SK-N-SH (cell line): ENCODE measurements at regions not wholly inside any gene's neighbourhood (a gene's known extent, or its start where the extent isn't known, plus 50 kb on each side); places are given as distances from the start of the nearest gene placed in this dataset.
A peak's percentile ranks its signal among the peaks of the same experiment; 100 is the strongest.

ENCODE experiments used
- CTCF ChIA-PET: fragments of 300-600, 350-600 bp; formaldehyde crosslinking; extraction: SDS; loops from one replicate; lab custom pipeline; 2021; lab: Yijun Ruan, JAX
- POLR2A ChIA-PET: fragments of 350-600 bp; sonication (Branson Sonifier 250); formaldehyde crosslinking; extraction: SDS; loops from one replicate; lab custom pipeline; 2020; ENCODE audit warnings: antibody characterized with exemption, inconsistent platforms; lab: Yijun Ruan, JAX
- DNase-seq: peaks from one replicate; pipeline ENCODE4 v3.0.0; 2012
- H2AFZ ChIP-seq: fragments of 200-600 bp; sonication (generic); 2 replicates; pipeline ENCODE4 v1.8.1; 2016; ENCODE audit warnings: antibody characterized with exemption, mild to moderate bottlenecking, low read depth
- H3F3A ChIP-seq: fragments of 200-600 bp; sonication (generic); replicated peaks from 2 replicates; pipeline ENCODE3; 2016; ENCODE audit warnings: antibody characterized with exemption, mild to moderate bottlenecking; ENCODE audit not compliant: insufficient read depth
- H3K27ac ChIP-seq, 2 experiments: fragments of 200-500 bp in 1 of 2; fragments of 200-600 bp in 1 of 2; sonication (Bioruptor generic) in 1 of 2; sonication (generic), shearing (Covaris generic) in 1 of 2; 2 replicates each; pipeline versions ENCODE4 v1.5.1 to v1.6.1; 2014 to 2016; ENCODE audit warnings: low read depth in 2 of 2, inconsistent platforms in 1 of 2, low read length in 1 of 2, mild to moderate bottlenecking in 1 of 2, mixed read lengths in 1 of 2
- H3K27me3 ChIP-seq: fragments of 200-600 bp; sonication (generic), shearing (Covaris generic); 2 replicates; pipeline ENCODE4 v1.6.1; 2016; ENCODE audit warnings: mixed run types; ENCODE audit not compliant: insufficient read depth
- H3K36me3 ChIP-seq, 2 experiments: fragments of 200-500 bp in 1 of 2; fragments of 200-600 bp in 1 of 2; sonication (Bioruptor generic) in 1 of 2; sonication (generic) in 1 of 2; replicated peaks in 1 of 2; 2 replicates each; pipeline versions ENCODE3 to v1.5.1; 2014 to 2016; ENCODE audit warnings: low read length in 1 of 2, mild to moderate bottlenecking in 1 of 2; ENCODE audit not compliant: insufficient read depth in 2 of 2, control insufficient read depth in 1 of 2
- H3K4me1 ChIP-seq, 2 experiments: fragments of 200-500 bp in 1 of 2; fragments of 200-600 bp in 1 of 2; sonication (Bioruptor generic) in 1 of 2; sonication (generic), shearing (Covaris generic) in 1 of 2; 2 replicates each; pipeline versions ENCODE4 v1.5.1 to v1.6.1; 2014 to 2016; ENCODE audit warnings: low read depth in 1 of 2, low read length in 1 of 2, mixed run types in 1 of 2; ENCODE audit not compliant: insufficient read depth in 2 of 2, control insufficient read depth in 1 of 2
- H3K4me2 ChIP-seq: fragments of 200-600 bp; sonication (generic), shearing (Covaris generic); 2 replicates; pipeline ENCODE4 v1.6.1; 2017; ENCODE audit warnings: mixed run types
- H3K4me3 ChIP-seq, 2 experiments: fragments of 200-500 bp in 1 of 2; fragments of 200-600 bp in 1 of 2; sonication (Bioruptor generic) in 1 of 2; sonication (generic), shearing (Covaris generic) in 1 of 2; 2 replicates each; pipeline versions ENCODE4 v1.5.1 to v1.8.1; 2014 to 2016; ENCODE audit warnings: low read depth in 2 of 2, inconsistent platforms in 1 of 2, low read length in 1 of 2, mild to moderate bottlenecking in 1 of 2, mixed read lengths in 1 of 2, moderate library complexity in 1 of 2
- H3K79me2 ChIP-seq: fragments of 200-600 bp; sonication (generic); 2 replicates; pipeline ENCODE4 v1.8.1; 2017; ENCODE audit warnings: mild to moderate bottlenecking; ENCODE audit not compliant: insufficient read depth
- H3K9ac ChIP-seq: fragments of 200-600 bp; sonication (generic); 2 replicates; pipeline ENCODE4 v1.6.1; 2017; ENCODE audit warnings: mixed run types
- H3K9me2 ChIP-seq: fragments of 200-600 bp; sonication (generic); 2 replicates; pipeline ENCODE4 v1.6.1; 2017; ENCODE audit warnings: mixed run types
- H3K9me3 ChIP-seq: fragments of 200-600 bp; sonication (generic); 2 replicates; pipeline ENCODE4 v1.6.1; 2017; ENCODE audit warnings: mixed run types, mild to moderate bottlenecking, moderate library complexity
- H4K20me1 ChIP-seq: fragments of 200-600 bp; sonication (generic); 2 replicates; pipeline ENCODE4 v1.6.1; 2017; ENCODE audit warnings: mild to moderate bottlenecking, mixed run types; ENCODE audit not compliant: insufficient read depth
- EP300 ChIP-seq, 2 experiments: IDR thresholded peaks; 2 replicates each; pipeline versions ENCODE4 v1.4.0 to v1.6.1; 2012; ENCODE audit warnings: borderline replicate concordance in 1 of 2, low read depth in 1 of 2, low read length in 1 of 2
- GABPA ChIP-seq: IDR thresholded peaks from 2 replicates; pipeline ENCODE4 v1.4.0; 2012; ENCODE audit warnings: low read depth, mild to moderate bottlenecking
- JUND ChIP-seq: IDR thresholded peaks from 2 replicates; pipeline ENCODE4 v1.4.0; 2012
- RFX5 ChIP-seq: IDR thresholded peaks from 2 replicates; pipeline ENCODE4 v1.6.1; 2012; ENCODE audit warnings: mild to moderate bottlenecking, improper control_type of control experiment, low read length
- SMC3 ChIP-seq: IDR thresholded peaks from 2 replicates; pipeline ENCODE4 v1.6.1; 2012; ENCODE audit warnings: low read depth, low read length, improper control_type of control experiment
- TEAD4 ChIP-seq: IDR thresholded peaks from 2 replicates; pipeline ENCODE4 v1.4.0; 2012; ENCODE audit warnings: mild to moderate bottlenecking, borderline replicate concordance; ENCODE audit not compliant: insufficient read depth
- WGBS: methylation state at CpG from one replicate; pipeline ENCODE4 v1.1.6; 2017; ENCODE audit warnings: low lambda C conversion rate; 5-methylcytosine and 5-hydroxymethylcytosine counted together
- TF ChIP-seq, protein P1 (sequence below): IDR thresholded peaks from 2 replicates; pipeline ENCODE4 v1.6.1; 2012; ENCODE audit warnings: mild to moderate bottlenecking, low read depth, low read length, moderate library complexity
- TF ChIP-seq, protein P2 (sequence below): IDR thresholded peaks from 2 replicates; pipeline ENCODE4 v1.4.0; 2012; ENCODE audit warnings: low read depth, borderline replicate concordance

DNA sequence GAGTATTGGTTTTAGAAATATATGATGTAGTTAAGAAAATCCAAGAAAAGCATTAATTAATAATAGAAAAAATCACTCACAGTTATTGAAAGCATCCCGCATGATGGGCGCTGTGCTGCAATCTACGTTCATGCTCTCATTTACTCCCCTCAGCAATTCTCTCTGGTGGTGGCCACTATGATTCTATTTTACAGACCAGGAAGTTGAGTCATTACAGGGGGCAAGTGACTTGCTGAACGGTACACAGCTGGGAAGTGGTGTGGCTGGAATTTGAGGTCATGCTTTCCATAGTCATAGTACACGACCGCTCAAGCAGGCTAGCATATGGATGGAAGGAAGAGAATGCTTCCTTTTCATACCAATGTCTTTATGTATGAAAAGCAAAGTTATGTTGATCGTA lies 117.4 kb downstream of the TES start (continued):
- TF ChIP-seq, protein P1, sequence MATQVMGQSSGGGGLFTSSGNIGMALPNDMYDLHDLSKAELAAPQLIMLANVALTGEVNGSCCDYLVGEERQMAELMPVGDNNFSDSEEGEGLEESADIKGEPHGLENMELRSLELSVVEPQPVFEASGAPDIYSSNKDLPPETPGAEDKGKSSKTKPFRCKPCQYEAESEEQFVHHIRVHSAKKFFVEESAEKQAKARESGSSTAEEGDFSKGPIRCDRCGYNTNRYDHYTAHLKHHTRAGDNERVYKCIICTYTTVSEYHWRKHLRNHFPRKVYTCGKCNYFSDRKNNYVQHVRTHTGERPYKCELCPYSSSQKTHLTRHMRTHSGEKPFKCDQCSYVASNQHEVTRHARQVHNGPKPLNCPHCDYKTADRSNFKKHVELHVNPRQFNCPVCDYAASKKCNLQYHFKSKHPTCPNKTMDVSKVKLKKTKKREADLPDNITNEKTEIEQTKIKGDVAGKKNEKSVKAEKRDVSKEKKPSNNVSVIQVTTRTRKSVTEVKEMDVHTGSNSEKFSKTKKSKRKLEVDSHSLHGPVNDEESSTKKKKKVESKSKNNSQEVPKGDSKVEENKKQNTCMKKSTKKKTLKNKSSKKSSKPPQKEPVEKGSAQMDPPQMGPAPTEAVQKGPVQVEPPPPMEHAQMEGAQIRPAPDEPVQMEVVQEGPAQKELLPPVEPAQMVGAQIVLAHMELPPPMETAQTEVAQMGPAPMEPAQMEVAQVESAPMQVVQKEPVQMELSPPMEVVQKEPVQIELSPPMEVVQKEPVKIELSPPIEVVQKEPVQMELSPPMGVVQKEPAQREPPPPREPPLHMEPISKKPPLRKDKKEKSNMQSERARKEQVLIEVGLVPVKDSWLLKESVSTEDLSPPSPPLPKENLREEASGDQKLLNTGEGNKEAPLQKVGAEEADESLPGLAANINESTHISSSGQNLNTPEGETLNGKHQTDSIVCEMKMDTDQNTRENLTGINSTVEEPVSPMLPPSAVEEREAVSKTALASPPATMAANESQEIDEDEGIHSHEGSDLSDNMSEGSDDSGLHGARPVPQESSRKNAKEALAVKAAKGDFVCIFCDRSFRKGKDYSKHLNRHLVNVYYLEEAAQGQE = peak; percentile 56; the same call in 1 of the 2 replicates
- TF ChIP-seq, protein P2, sequence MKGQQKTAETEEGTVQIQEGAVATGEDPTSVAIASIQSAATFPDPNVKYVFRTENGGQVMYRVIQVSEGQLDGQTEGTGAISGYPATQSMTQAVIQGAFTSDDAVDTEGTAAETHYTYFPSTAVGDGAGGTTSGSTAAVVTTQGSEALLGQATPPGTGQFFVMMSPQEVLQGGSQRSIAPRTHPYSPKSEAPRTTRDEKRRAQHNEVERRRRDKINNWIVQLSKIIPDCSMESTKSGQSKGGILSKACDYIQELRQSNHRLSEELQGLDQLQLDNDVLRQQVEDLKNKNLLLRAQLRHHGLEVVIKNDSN = no peak
- no peak for TF ChIP-seq RFX5
- TF ChIP-seq SMC3 = no peak

DNA sequence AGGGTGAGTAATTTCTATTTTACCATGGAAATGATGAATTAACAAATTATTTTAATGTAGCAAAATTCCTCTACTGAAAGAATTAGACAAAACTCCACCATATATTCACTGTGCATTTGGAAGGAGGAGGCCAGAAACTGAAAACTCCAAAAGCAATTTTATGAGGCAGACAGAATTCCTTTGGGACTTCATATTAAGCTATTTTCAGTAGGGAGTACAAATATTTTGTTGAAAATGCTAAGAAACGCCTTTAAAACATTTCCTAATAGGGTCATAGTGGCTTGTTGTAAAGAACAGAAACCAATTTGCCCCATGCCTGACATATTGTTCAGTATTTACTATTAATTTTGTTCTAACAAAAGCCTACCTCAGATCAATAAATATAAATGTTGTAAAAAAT lies 117.8 kb downstream of the TES start:
- no peaks in the 10 kb centered on the region for H4K20me1 ChIP-seq
- peak overlapping the region; percentile 7 to 65; a peak in 3 of 4 replicates for H3K27ac ChIP-seq
- H3K9ac ChIP-seq = peak overlapping the region; percentile 8; the same call in 1 of the 2 replicates
- POLR2A ChIA-PET = no interaction called here
- peak overlapping the region; percentile 17; the same call in 1 of the 2 replicates for H2AFZ ChIP-seq
- no peaks in the 10 kb centered on the region for H3K27me3 ChIP-seq
- TF ChIP-seq RFX5 (no peak), JUND (no peak), EP300 (IDR thresholded peaks at IDR 0.05; ENCODE audit: borderline replicate concordance in 1 of 2, low read depth in 1 of 2, low read length in 1 of 2) (0 out of 4 replicates have a peak, but pooled peaks of 1 of the 2 experiments have one; percentile 3), TEAD4 (0 out of 2 replicates have a peak, but pooled peaks have one; percentile 17)
- TF ChIP-seq, all 33 proteins: peak for 2
- Histone ChIP-seq H3K4me3 (no peak overlapping the region), H3K9me2 (no peaks in the 10 kb centered on the region), H3K4me1 (peaks cover 0 to 23% of the 10 kb centered on the region in 2 experiments), H3K4me2 (peak overlapping the region; percentile 41), H3K9me3 (no peaks in the 10 kb centered on the region), H3K36me3 (no peaks in the 10 kb centered on the region), H3F3A (peaks cover 19% of the 10 kb centered on the region), H3K79me2 (no peaks in the 10 kb centered on the region)
- WGBS = 42% methylated on average over 1 of the region's 1 CpG
- no peak for DNase-seq
- CTCF ChIA-PET = interaction anchor here (1.0 kb wide), 1 partner anchor 33 kb away, joined by 3 read pairs; no protein-coding TSS in a partner anchor

DNA sequence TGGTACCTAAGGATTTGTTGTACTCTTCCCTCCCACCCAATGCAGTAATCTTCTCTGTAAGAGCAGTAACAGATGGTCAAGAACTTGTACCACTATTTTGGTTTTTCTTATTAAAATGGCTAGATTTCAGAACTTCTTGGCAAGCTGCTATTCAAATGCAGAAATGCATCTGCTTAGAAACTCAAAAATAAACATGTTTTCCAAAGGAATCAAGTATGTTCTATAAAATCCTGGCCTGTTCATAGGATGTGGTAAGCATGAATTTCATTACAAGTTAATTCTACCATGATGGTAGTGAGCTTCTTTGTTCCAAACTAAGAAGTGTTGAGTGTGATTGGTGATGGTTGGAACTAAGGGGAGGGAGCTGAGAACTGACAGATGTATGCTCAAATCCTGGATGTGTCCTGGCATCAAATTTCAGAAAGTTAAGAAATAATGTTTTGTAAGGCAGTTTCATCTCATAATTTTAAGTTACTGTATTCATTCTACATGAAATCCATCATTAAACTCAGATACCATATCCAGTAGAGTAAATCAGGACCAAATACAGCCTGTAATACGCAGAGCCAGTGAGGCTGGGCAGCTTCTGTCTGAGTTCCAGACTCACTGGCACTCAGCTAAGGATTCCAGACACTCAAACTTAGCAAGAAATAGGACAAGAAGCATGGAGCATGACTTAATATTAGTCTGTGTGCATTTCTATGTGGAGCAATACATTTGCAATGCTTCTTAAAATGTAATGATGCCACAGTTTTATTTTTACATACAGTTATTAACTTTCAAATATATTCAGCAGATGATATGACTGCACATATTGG lies 119.6 kb downstream of the TES start:
- Histone ChIP-seq H4K20me1 (no peaks in the 10 kb centered on the region), H3K4me1 (peaks cover 0 to 23% of the 10 kb centered on the region in 2 experiments), H3K4me3 (no peak overlapping the region), H3K9me3 (no peaks in the 10 kb centered on the region), H3K9ac (no peak overlapping the region), H2AFZ (no peak overlapping the region), H3K27ac (peak overlapping the region in 1 of 2 experiments; percentile 41; a peak in 1 of 4 replicates), H3K79me2 (no peaks in the 10 kb centered on the region), H3K4me2 (no peak overlapping the region), H3K27me3 (no peaks in the 10 kb centered on the region), H3K9me2 (no peaks in the 10 kb centered on the region), H3K36me3 (no peaks in the 10 kb centered on the region), H3F3A (peaks cover 19% of the 10 kb centered on the region)
- no peak for TF ChIP-seq GABPA
- ChIA-PET POLR2A (no interaction called here), CTCF (interaction anchor here (1.2 to 1.3 kb wide), 2 partner anchors 11 to 71 kb away, joined by 3 to 4 read pairs; no protein-coding TSS in a partner anchor)
- WGBS = 83% methylated on average over 1 of the region's 1 CpG
- no peak for DNase-seq
